HG03060 (cell line): ENCODE measurements at regions not wholly inside any gene's neighbourhood (a gene's known extent, or its start where the extent isn't known, plus 50 kb on each side); places are given as distances from the start of the nearest gene placed in this dataset.

Experiments used
- ATAC-seq: cut with Tn5 transposase; IDR thresholded peaks from one replicate; pipeline ENCODE4 v1.9.1; 2021; ENCODE audit warnings: low read depth, moderate number of reproducible peaks; ENCODE audit not compliant: unreplicated experiment

DNA sequence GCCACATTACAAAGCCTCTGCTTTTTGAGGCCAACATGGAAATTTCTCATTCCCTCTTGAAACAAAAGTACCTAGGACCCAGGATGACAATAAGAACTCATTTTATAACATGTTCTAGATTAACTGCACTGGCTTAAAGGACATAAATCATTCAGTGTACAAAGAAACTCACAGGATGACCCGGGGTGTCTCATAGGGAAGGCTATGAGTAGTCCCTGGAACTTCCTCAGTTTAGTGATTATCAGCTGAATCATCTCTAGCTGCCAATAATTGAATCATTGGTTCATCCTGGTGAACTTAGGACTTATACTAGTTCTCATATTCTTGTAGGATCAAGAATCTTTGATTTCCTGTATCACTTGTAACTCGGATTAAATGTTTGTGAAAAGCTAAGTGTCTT is 95.8 kb upstream of the WDR1 start:
- ATAC-seq, result no peak

DNA sequence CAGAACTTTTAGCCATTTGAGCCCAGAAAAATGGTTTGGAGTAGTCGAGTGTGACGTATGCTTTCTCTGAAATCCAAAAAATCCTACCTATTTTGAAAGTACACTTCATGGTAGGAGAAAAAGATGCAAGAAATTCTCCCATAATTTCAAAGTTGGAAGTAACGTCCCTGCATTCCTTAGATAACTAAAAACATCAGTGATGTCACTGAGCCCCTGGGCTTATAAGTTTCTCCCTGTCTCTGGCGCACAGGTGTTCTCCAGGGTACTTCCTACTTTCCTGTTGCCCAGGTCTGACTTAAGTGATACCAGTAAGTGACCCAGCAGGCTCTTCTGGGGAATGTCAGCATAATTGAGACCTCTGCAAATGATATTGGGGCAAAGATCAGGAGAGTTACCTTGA is 90.5 kb upstream of the WDR1 start:
- ATAC-seq, result no peak

DNA sequence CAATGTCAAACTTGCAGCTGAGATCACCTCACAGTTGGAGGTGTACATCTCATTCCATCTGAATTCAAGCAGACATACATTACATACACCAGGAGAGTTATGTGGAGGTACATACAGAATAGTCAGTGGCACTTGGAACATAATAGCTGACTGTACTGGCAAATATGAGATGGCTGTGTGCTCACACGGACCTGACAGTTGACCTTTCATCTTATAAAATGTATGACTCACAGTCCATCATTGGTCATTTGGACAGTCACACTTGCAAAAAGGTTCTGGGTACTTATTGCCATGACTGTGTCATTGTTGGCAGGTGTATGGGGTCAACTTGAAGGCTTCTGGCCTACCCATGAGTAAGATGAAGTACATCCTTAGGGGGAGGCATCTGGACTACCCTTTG is 88.6 kb upstream of the WDR1 start:
- no peak for ATAC-seq

DNA sequence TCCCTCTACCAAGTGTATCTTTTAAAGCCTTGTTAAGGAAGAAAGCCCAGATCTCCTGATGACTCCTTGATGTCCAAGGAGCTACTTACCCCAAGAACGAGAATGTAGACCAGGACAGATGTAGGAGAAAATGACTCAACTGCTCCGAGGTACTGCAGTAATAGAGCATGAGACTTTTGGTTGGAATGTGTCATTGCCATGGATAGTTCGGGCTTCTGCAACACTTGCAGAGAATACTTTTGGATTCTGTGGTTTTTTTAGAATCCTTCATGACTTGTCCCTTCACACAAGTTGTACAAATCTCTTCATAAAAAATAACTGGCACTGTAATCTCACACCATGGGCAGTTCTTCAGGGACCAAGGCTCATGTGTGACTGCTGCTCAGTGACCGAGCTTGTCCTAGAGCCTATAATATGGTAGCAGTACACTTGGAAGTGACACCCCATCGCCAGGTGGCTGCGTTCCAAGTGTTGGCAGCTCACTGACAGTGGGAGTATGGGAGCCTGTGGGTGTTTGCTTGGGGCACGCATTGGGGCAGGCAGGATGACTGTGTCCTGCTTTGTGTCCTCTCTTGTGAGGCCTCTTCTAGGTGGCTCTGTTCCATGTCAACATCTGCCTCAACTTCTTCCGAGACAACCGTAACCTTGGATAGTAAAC is 87.9 kb upstream of the WDR1 start:
- ATAC-seq, result no peak

DNA sequence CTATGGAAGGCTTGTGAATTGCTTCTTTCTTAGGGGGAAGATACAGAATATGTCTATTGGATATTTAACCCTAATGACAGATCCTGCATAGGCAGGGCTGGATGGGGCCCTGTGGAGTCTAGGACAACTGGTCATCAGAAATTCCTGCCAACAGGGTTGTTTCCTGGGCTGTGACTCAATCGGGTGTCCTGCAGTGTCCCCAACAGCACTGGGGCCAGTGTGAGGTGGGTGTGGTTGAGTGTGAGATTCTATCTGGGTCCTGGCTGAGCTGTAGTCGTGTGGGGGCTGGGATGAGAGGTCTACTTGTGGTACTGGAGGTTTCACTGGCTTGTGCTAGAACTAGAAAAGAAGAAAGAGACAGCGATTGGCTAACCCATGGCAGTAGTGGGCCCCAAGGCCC is 87.3 kb upstream of the WDR1 start:
- no peak for ATAC-seq

DNA sequence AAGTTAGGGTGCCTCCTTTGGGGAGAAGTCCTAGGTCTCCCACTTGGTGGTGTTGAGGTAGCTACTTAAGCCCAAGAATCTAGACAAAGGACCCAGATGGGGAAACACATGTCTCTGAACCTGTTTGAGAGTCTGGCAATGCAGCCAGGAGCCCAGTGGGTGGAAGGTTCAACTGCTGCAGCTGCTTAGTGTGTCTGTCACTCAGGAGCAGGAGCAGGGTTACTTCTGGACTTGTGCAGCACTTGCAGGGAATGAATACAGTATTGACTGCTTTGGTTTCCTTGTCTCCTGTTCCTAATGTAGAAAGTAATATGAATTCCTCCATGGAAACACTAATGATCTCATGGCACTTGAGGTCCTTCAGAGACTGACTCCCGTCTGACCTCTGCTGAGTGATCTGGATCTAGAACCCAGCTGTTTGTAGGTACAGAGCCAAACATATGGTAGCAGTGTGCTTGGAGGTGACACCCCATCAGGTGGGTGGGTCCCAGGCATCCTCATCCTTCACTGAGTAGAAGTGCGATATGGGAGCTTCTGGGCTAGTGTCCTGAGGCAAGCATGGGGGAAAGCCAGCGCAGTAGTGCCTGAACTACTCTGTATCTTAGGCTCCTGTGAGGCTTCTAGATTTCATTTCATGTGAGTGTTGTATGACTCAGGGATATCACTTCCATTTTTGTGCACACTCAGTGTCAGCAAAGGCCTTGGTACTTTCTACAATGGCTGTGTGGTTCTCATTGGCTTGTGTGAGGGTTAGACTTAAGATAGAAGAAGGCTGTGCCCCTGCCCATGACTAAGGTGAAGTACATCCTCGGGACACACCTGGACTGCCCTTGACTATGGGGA is 85.0 kb upstream of the WDR1 start:
- no peak for ATAC-seq

DNA sequence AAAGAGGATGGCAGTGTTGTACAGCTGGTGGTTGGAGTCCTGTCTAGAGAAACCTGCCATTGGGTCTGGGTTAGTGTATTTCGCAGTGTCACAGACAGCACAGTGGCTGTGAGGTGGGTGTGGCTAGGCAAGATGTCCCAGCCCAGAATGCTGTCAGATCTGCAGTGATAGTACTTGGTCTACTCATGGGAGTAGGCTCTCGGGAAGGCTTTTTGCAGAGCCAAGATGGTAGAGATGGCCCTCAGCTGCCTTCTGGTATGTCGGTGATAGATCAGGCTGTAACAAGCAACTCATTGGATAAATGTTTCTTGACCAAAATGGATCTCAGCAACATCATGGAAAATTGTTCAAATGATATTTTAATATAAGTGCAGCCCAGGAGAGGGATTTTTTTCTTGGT is 84.3 kb upstream of the WDR1 start:
- no peak for ATAC-seq

DNA sequence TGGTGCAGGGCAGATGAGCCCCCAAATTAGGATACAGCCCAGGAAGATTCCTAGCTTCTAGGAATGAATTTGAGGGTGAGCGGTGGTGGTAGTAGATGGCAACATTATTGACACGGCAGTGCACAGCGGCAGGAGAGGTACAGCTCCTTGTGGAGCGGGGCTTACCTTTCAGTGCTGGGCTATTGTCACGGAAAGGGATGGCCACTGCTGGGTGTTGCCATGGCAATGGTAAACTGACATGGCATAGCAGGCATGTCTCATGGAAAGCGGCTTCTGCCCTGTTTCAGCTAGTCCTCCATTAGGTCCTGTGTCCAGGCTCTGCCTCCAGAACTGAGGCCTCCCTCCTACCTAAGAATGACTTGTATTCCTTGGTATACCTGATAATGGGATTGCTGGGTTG is 81.8 kb upstream of the WDR1 start:
- ATAC-seq, result no peak

DNA sequence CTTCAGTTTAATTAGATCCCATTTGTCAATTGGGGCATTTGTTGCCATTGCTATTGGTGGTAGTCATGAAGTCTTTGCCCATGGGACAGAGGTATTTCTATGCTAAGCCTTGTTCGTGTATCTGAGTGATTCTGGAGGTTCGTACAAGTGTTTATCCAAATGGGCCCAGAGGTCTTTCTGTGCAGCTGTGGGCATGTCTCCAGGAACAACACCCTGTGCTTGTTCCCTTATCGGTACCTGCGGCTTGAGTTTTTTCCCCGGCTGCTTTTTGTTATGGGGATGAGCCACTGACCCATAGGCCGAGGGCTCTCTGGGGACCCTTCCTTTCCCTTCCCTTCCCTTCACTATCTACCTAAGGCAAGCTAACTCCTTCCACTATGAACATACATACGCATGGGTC is 81.4 kb upstream of the WDR1 start:
- ATAC-seq, result no peak

DNA sequence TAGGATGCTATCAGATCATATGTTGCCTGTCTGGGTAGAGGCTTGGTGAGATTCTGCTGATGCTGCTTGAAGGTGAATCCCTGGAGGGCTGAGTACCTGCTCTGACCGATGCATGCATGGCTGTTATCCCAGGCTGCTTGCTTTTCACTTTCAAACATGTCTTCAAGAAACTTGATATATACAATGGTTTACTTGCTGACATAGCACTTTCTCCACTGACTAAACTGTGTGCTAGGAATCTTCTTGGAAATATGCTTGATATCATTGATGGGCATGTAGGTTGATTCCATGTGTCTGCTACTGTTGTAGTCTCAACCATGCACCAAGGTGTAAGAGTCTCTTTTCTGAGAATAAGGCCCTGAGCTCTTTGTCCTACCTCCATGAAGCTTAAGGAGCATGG is 79.6 kb upstream of the WDR1 start:
- ATAC-seq, result no peak

DNA sequence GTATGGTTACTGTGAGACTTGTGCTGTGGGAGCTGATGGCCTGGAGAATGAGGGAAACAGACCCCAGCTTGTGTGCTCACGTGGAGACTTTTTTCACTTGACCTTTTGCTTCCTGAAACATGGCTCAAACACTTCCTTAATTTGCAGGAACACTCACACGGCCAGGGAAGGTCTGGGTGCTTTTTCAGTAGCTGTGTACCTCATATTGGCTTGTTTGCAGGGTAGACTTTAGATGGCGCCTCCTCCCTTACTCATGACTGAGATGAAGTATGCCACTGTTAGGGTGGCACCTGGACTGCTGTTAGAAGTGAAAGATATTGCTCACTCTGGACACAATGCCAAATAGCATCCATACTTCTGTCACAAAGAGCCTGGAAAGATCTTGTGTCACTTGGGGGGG is 75.7 kb upstream of the WDR1 start:
- ATAC-seq, result no peak

DNA sequence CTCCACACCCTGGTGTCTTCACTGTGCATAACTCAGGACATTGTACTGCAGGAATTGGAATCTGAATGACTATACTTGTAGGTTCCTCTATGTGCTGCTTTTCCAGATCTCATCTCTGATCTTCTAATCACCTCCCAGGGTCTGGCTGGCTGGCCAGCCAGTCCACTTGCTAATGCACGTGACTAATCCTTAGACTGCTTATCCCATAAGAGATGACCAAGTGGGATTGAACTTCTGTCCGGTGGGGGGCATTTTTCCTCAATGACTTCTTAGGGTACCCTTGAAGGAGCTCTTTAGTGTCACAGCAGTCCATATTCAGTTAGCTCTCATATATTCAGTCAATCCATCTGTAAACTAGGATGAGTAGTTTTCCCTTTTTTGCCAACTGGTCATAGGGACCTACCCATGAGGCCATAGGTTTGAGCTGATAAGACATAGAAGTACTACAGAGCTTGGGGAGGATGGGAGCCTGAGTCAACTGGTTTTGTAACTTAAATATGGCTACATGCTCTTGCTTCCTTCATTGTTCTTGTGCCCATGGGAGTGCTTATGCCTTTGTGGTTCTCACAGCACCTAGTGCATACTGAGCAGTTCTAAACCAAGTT is 71.9 kb upstream of the WDR1 start:
- no peak for ATAC-seq

DNA sequence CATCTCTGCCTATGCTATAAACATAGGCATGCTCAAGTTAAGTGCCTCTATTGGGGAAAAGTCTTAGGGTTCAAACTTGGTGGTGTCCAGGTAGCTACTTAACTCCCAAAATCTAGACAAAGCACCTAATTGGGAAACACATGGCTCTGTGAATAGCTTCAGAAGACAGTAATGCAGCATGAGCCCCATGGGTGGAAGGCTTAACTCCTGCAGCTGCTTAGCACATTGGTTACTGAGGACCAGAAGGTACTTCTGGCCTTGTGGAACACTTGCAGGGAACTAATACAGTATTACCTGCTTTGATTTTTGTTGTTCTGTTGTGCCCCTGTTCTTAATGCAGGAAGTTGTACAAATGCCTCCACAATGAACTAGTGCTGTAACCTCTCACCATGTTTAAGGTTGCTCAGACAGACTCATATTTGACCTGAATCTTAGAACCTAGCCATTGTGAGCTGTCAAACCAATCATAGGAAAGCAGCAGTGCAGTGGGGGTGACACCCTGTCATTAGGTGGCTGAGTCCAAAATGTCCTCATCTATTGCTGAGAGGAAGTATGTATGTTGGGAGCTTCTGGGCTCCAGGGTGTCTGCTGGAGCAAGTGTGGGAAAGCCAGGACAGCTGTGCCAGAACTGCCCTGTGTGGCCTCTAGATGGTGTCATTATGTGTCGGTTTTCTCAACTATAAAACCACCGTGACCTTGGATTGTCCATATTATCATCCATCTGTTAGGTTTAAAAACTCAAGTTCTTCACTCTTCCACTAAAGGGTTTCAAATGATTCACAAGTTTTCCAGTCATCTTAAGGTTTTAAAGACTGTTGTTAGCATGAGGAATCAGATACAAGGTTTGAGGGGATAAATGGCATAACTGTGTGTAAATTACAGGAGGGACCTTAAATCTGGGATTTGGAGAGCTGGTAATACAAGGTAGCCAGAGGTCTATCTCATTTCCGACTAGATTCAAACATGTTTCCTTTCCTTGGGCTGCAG is 69.9 kb upstream of the WDR1 start:
- ATAC-seq, result no peak

DNA sequence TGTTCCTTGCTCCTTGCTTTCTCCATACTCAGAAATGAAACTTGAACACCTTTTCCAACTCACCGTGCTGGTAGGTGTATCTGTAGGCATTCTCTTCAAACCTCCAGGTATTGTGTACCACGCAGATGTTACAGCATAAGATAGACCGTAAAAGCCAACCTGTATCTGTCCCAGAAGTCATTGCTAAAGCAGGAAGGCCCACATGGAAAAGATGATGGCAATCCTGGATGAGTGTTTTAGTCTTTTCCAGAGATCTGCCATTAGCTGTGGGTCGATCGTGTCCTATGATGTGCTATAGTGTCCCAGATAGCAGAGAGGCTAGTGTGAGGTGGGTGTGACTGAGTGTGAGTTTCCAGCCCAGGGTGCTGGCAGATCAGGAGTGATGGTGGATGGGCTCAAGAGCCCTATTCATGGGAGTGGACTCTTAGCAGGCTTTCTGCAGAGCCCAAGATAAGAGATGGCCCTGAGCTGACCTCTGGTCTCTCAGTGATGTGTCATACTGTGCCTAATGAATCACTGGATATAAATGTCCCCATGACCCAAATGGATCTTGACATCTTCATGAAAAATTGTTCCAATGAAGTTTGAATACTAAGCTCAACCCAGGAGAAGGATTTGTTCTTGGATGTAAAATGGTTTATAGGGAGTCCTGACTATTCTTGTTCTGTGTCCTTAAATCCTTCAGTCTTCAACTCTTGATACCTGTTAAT is 69.1 kb upstream of the WDR1 start:
- no peak for ATAC-seq

DNA sequence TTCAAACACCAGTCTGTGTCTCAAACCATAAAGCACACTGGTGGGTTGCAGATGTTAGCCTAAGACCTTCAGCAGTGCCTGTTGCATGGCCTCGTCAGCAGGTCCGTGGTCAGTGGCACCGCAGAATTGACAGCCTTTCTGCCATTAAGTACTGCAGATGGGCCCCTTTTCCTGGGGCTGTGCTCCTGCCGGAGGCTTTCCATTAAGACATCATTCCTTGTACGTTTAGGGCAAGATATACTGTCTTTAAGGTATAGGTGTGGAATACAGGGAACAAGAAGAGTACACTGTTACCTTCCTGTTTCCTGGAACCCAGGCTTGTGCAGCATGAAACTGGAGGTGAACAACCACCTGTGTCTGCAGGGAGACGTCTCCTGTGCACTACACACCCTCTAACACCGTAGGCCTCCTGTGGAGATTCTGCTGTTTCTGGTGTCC is 67.9 kb upstream of the WDR1 start:
- no peak for ATAC-seq

DNA sequence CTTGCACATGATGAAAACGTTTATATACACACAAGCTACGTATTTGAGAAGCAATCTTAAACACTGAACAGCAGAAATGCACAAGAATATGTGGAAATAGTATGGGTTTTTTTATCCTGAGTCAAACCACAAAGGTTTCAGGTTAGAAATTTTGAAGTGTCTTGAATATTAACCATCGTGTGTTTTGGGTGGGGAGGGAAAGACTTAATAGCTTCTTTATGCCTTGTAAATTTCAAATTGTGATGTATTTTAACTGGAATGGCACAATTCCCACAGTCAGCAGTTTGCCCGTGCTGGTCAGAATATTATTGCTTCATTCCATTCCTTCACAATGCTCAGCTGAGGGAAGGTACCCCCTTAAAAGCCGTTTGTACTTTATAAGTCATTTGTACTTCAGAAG is 67.4 kb upstream of the WDR1 start:
- no peak for ATAC-seq

DNA sequence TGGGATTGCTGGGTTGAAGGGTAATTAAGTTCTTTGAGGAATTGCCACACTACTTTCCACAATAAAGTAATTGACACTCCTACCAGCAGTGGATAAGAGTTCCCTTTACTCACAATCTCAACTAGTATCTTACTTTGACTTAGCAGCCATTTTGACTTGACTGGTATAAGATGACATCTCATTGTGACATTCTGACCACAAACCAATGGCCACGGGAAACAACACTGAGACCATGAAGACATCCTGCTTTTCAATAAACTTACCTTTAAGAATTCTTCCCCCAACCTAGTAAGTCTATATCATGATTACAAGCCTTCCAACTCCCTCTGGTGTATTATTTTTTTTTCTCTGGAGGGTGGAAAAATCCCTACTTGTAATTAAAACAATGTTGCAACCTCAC is 66.9 kb upstream of the WDR1 start:
- no peak for ATAC-seq

DNA sequence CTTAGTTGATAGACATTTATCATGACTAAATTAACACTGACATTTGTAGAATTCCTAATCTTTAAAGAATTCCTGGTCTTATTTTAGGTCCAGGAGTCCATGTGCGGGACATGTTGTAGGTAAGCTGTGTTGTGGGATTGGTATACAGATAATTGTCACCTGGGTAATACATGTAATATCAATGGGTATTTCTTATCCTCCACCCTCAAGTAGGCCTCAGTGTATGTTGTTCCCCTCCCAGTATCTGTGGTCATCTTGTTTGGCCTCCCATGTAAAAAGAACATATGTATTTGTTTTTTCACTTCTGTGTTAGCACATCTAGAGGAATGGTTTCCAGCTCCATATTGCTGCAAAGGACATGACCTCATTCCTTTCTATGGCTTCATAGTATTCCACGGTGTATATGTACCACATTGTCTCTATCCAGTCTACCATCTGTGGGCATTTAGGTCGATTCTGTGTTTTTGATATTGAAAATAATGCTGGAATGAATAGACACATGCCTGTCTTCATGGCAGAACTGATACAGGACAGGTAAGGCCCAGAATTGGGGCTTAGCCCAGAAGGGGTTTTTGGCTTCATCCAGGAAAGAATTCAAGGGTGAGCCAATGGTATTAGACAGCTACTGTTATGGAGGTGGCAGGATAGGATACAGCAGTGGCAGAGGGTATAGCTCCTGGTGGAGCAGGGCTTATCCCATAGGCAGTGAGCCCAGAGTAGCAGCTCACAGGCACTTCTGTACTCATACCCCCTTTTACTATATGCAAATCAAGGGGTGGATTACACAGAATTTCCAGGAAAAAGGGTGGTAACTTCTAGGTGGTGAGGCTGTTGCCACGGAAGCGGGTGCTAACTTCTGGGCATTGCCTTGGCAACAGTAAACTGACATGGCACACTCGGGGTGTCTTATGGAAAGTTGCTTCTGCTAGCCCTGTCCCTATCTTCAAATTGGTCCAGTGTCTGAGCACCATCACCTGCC is 66.1 kb upstream of the WDR1 start:
- no peak for ATAC-seq
